Dendritic cell treated with granulocyte-macrophage colony-stimulating factor and Interleukin-4, amounts not matched to agents 40 ng/mL and 50 ng/mL, for 4 days (primary cell): ENCODE measurements at regions not wholly inside any gene's neighbourhood (a gene's known extent, or its start where the extent isn't known, plus 50 kb on each side); places are given as distances from the start of the nearest gene placed in this dataset.

Experiments used
- H3K27ac Mint-ChIP-seq: one replicate; pipeline ENCODE4 v1.8.0; 2022; ENCODE audit warnings: mild to moderate bottlenecking, mixed read lengths
- H3K27me3 Mint-ChIP-seq: one replicate; pipeline ENCODE4 v1.8.0; 2022; ENCODE audit warnings: mild to moderate bottlenecking, mixed read lengths
- H3K36me3 Mint-ChIP-seq: one replicate; pipeline ENCODE4 v1.8.0; 2022; ENCODE audit warnings: low read depth, mixed read lengths
- H3K4me1 Mint-ChIP-seq: one replicate; pipeline ENCODE4 v1.8.0; 2022; ENCODE audit warnings: low read depth, mixed read lengths
- H3K4me3 Mint-ChIP-seq: one replicate; pipeline ENCODE4 v1.8.0; 2022; ENCODE audit warnings: mild to moderate bottlenecking, moderate library complexity, mixed read lengths
- H3K9me3 Mint-ChIP-seq: one replicate; pipeline ENCODE4 v1.8.0; 2022; ENCODE audit warnings: mixed read lengths
- intact Hi-C: fragments of 100-400 bp; cut with micrococcal nuclease; formaldehyde crosslinking; loops from one replicate; pipeline ENCODE4 v1.15.0; 2022

DNA sequence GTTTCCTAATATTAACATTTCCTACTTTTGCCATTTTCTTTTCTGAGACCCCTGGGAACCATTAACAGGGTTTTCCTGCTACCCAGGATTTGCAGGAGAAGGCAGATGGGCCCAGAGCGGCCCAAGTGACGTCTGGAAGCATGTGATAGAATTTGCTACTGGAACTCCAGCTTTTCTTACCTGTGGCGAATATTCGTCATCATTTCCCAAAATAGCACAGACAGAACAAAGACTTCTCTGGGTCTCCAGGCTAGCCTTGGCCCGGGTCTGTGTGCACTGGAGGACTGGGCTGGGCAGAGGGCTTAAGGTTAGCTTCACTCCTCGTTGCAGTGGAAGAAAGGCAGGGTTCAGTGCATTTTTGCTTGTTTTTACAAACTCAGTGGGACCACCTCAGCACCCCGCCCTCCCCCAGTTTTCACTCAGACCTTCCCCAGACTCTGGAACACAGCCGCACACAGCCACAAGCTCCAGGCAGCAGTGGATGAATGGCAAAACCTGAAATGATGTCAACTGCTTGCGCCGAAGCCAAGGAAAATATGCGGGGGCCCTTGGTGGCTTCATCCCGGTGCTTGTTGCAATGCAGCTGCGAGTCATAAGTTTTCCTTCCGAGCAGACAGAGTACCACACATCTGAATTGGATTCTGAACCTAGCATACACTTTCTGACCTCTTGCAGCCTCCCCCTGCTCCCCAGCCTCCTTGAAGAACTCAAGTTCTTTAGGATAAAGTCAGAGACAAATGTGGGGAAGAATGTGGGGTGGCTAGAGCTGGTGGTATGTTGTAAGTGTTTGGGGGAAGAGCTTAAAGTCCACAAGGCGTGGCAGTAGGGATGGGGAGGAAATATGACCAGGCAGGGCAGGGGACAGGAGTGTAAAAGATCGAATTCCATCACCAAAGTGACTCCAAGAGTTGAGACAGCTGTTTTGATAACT is 586.0 kb downstream of the CCDC171 start:
- H3K36me3 Mint-ChIP-seq, result no peaks in the 10 kb centered on the region
- H3K9me3 Mint-ChIP-seq, result no peaks in the 10 kb centered on the region
- H3K4me3 Mint-ChIP-seq, result no peak overlapping the region
- no peaks in the 10 kb centered on the region for H3K27me3 Mint-ChIP-seq
- intact Hi-C loops, result loop anchor here (10.0 kb wide), 1 partner anchor 264 kb away; no protein-coding TSS in a partner anchor
- no peaks in the 10 kb centered on the region for H3K4me1 Mint-ChIP-seq
- no peak overlapping the region for H3K27ac Mint-ChIP-seq

- no peaks in the 10 kb centered on the region for H3K27me3 Mint-ChIP-seq
- no peaks in the 10 kb centered on the region for H3K36me3 Mint-ChIP-seq
- H3K4me1 Mint-ChIP-seq, result no peaks in the 10 kb centered on the region
- no peak overlapping the region for H3K27ac Mint-ChIP-seq
- H3K9me3 Mint-ChIP-seq, result no peaks in the 10 kb centered on the region
- no peak overlapping the region for H3K4me3 Mint-ChIP-seq
- intact Hi-C loops, result loop anchor here (10.0 kb wide), 1 partner anchor 265 kb away; no protein-coding TSS in a partner anchor
Observed at GRCh38 chr9:16139774-16140173, 586.9 kb downstream of the CCDC171 start.

DNA sequence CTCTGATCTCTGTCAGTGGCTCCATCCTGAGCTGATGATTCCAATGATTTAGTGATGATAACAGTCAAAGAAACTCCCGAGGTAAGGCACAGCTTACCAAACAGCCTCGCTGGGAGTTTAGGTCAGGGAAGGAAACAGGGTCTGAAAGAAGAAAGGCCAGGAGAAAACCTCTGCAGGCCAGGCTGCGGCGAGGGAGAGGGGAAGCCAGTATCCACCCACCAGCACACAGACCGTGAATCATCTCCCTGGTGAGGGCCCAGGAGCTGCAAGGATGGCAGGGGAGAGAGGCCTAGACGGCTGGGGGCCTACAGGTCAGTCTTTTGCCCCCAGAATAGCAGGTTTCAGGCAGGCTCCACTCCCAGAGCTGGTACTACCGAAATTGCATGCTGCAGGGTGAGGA is 590.5 kb downstream of the CCDC171 start:
- no peaks in the 10 kb centered on the region for H3K9me3 Mint-ChIP-seq
- H3K4me3 Mint-ChIP-seq, result no peak overlapping the region
- no peak overlapping the region for H3K27ac Mint-ChIP-seq
- H3K4me1 Mint-ChIP-seq, result peaks cover 21% of the 10 kb centered on the region
- no peaks in the 10 kb centered on the region for H3K36me3 Mint-ChIP-seq
- H3K27me3 Mint-ChIP-seq, result no peaks in the 10 kb centered on the region
- intact Hi-C loops, result no loop called here

GRCh38 chr9:16143947-16144890 is 591.4 kb downstream of the CCDC171 start:
- Mint-ChIP-seq H3K4me1 (peaks cover 21% of the 10 kb centered on the region), H3K27ac (no peak overlapping the region), H3K27me3 (no peaks in the 10 kb centered on the region), H3K9me3 (no peaks in the 10 kb centered on the region), H3K36me3 (no peaks in the 10 kb centered on the region), H3K4me3 (no peak overlapping the region)
- intact Hi-C loops, result no loop called here

DNA sequence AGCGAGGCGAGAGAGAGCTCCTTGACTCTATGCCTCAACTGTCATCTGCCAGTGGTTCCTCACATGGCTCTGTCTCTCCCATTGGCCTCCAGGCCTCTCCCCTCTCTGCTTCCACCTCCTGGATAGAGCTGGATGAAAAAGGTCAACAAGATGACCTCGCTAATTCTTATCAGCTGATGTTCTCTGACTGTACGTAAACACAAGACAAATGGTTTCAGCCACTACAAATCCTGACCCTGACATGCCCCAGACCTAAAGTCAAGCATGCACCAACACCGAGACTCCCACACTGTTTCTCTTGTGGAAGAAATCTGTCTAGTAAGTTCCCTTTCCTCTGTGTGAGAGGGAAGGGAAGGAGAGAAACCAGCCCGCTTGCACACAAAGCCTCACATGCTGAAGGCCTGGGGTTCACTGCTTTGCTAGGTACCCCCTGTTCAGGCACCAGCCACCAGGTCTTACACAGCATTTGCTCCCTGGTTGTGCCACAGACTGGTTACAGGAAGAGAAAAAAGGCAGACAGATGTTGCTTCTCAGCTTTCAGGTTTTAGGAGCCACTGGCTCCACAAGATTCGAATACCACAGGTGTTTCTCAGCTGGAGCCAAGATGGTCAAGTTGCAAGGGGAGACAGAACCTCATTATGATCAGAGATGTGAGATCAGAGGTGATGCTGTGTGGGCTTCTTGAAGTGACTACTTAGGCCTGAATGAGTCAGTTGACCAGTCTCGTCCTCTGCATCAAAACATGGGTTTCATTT is 592.5 kb downstream of the CCDC171 start:
- no peaks in the 10 kb centered on the region for H3K9me3 Mint-ChIP-seq
- intact Hi-C loops, result no loop called here
- H3K27me3 Mint-ChIP-seq, result peaks cover 1% of the 10 kb centered on the region
- peaks cover 21% of the 10 kb centered on the region for H3K4me1 Mint-ChIP-seq
- no peaks in the 10 kb centered on the region for H3K36me3 Mint-ChIP-seq
- H3K27ac Mint-ChIP-seq, result no peak overlapping the region
- no peak overlapping the region for H3K4me3 Mint-ChIP-seq

DNA sequence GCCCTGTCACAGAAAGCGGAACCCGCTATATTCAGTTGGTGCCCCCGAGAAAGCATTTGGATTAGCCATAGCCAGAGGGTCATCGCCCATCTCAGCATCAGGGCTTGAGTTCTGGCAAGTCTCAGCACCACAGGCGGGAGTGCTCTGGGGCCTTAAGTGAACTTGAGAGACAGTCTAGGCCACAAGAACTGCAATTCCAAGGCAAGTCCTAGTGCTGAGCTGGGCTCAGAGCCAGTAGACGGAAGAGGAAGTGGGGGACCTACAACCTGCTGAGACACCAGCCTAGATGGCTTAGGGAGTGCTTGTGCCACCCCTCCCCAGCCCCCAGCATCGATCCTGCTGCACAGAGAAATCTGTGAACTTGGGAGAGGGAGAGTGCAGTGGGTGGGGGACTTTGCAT is 594.9 kb downstream of the CCDC171 start:
- Mint-ChIP-seq H3K27ac (no peak overlapping the region), H3K4me1 (peaks cover 21% of the 10 kb centered on the region), H3K9me3 (no peaks in the 10 kb centered on the region), H3K27me3 (peaks cover 5% of the 10 kb centered on the region), H3K4me3 (no peak overlapping the region), H3K36me3 (no peaks in the 10 kb centered on the region)
- intact Hi-C loops, result no loop called here

DNA sequence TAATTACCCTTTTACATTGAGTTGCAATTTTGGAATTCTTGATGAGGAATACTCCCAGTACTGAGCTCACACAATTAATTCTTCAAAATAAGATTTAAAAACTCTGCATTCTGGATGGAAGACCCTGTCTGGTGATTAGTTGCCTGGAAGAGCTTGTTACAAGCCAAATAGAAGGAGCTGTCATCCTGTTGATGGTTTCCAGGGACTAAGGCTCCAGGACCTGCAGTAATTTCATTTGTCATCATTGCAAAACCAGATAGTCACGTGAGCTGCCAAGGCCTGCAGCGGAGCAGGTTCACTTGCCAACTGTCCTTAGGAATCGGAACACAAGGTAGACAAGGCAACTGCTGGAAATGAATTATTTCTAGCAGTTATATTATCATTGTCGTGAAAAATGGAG is 597.7 kb downstream of the CCDC171 start:
- no peak overlapping the region for H3K27ac Mint-ChIP-seq
- peaks cover 26% of the 10 kb centered on the region for H3K27me3 Mint-ChIP-seq
- H3K9me3 Mint-ChIP-seq, result no peaks in the 10 kb centered on the region
- H3K4me1 Mint-ChIP-seq, result peaks cover 20% of the 10 kb centered on the region
- H3K36me3 Mint-ChIP-seq, result no peaks in the 10 kb centered on the region
- intact Hi-C loops, result no loop called here
- H3K4me3 Mint-ChIP-seq, result no peak overlapping the region

GRCh38 chr9:16150938-16151650 is 598.3 kb downstream of the CCDC171 start:
- H3K36me3 Mint-ChIP-seq, result no peaks in the 10 kb centered on the region
- H3K27ac Mint-ChIP-seq, result no peak overlapping the region
- H3K27me3 Mint-ChIP-seq, result peaks cover 29% of the 10 kb centered on the region
- no peak overlapping the region for H3K4me3 Mint-ChIP-seq
- H3K4me1 Mint-ChIP-seq, result peaks cover 14% of the 10 kb centered on the region
- H3K9me3 Mint-ChIP-seq, result no peaks in the 10 kb centered on the region
- intact Hi-C loops, result no loop called here

- H3K4me1 Mint-ChIP-seq, result peaks cover 5% of the 10 kb centered on the region
- H3K4me3 Mint-ChIP-seq, result no peak overlapping the region
- no peak overlapping the region for H3K27ac Mint-ChIP-seq
- no peaks in the 10 kb centered on the region for H3K36me3 Mint-ChIP-seq
- intact Hi-C loops, result no loop called here
- no peaks in the 10 kb centered on the region for H3K9me3 Mint-ChIP-seq
- peaks cover 32% of the 10 kb centered on the region for H3K27me3 Mint-ChIP-seq
Observed at GRCh38 chr9:16152276-16153101, 599.6 kb downstream of the CCDC171 start.

DNA sequence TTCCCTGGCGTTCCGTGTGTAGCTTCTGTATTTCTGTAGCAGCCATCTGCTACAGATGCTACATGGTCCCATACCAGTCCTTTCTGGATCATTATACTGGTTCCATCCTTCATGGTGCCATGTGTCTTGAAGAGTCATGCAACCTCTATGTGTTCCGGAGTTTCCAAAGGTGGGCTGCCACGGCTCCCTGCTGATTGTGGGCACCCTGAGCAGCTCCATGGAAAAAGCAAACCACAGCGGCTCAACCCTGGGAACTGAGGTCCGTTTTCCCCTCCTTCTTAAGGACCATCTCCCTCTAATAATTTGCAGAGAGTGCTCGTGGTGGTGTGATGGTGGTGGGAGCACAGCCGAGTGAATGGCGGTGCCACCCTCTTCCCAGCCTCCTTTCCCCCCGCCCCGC is 600.4 kb downstream of the CCDC171 start:
- Mint-ChIP-seq H3K9me3 (no peaks in the 10 kb centered on the region), H3K27me3 (peaks cover 32% of the 10 kb centered on the region), H3K4me3 (no peak overlapping the region), H3K4me1 (peaks cover 5% of the 10 kb centered on the region), H3K36me3 (no peaks in the 10 kb centered on the region), H3K27ac (no peak overlapping the region)
- intact Hi-C loops, result no loop called here

DNA sequence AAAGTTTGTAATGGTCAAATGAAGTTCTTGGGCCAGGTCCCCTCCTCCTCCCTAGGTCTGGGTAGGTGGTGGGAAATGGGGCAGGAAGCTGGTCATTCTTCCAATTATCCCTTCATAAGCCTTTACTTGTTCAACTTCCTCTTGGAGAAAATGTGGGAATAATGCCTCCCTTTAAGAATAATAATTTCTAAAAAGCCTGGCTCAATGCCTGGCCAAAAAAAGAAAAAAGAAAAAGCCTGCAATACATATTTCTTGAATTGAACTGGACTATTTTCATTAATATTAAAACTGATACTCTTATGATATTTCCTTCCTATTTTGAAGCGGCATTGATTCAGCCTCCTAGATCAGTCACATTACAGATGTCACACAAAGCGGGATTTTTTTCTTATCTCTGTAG is 600.9 kb downstream of the CCDC171 start:
- Mint-ChIP-seq H3K27me3 (peaks cover 32% of the 10 kb centered on the region), H3K36me3 (no peaks in the 10 kb centered on the region), H3K4me1 (peaks cover 5% of the 10 kb centered on the region), H3K4me3 (no peak overlapping the region), H3K9me3 (no peaks in the 10 kb centered on the region), H3K27ac (no peak overlapping the region)
- intact Hi-C loops, result no loop called here

- Mint-ChIP-seq H3K27me3 (peaks cover 32% of the 10 kb centered on the region), H3K4me1 (peaks cover 5% of the 10 kb centered on the region), H3K4me3 (no peak overlapping the region), H3K27ac (no peak overlapping the region), H3K36me3 (no peaks in the 10 kb centered on the region), H3K9me3 (no peaks in the 10 kb centered on the region)
- intact Hi-C loops, result no loop called here
Observed at GRCh38 chr9:16154521-16155078, 601.8 kb downstream of the CCDC171 start.
